DND-41 (cell line): ENCODE measurements at regions not wholly inside any gene's neighbourhood (a gene's known extent, or its start where the extent isn't known, plus 50 kb on each side); places are given as distances from the start of the nearest gene placed in this dataset.
"Not testable (repeated sequence)": the region's sequence is repeated elsewhere in the genome, so short reads cannot be mapped to it uniquely, and the experiment has no call there.

Source experiments
- ATAC-seq: fragments of 200-7000 bp; cut with Tn5 transposase; 3 replicates; pipeline ENCODE4 v1.9.1; 2021; ENCODE audit warnings: low read depth; ENCODE audit not compliant: insufficient read depth
- DNase-seq: peaks from one replicate; pipeline ENCODE4 v3.0.0-alpha.2; 2020
- H2AFZ ChIP-seq: 2 replicates; pipeline ENCODE4 v1.6.0; 2012; ENCODE audit warnings: low read depth, low read length
- H3K27ac ChIP-seq: 2 replicates; pipeline ENCODE4 v1.5.1; 2012; ENCODE audit warnings: low read length, inconsistent platforms
- H3K27me3 ChIP-seq: fragments of 200-600 bp; sonication (generic); 2 replicates; pipeline ENCODE4 v1.6.0; 2012; ENCODE audit warnings: low read length, mild to moderate bottlenecking, inconsistent platforms; ENCODE audit not compliant: insufficient read depth, poor library complexity
- H3K36me3 ChIP-seq: 2 replicates; pipeline ENCODE4 v1.5.1; 2012; ENCODE audit warnings: low read length, inconsistent platforms; ENCODE audit not compliant: insufficient read depth
- H3K4me1 ChIP-seq: 2 replicates; pipeline ENCODE4 v1.5.1; 2012; ENCODE audit warnings: mild to moderate bottlenecking, low read length; ENCODE audit not compliant: insufficient read depth
- H3K4me2 ChIP-seq: 2 replicates; pipeline ENCODE4 v1.6.0; 2012; ENCODE audit warnings: mild to moderate bottlenecking, moderate library complexity, low read length, inconsistent platforms; ENCODE audit not compliant: insufficient read depth
- H3K4me3 ChIP-seq, 2 experiments: fragments of 200-600 bp in 1 of 2; shearing (Covaris generic) in 1 of 2; 2 replicates each; pipeline ENCODE4 v1.5.1; 2012 to 2016; ENCODE audit warnings: inconsistent platforms in 2 of 2, low read length in 2 of 2, mild to moderate bottlenecking in 2 of 2, low read depth in 1 of 2, moderate library complexity in 1 of 2
- H3K79me2 ChIP-seq: 2 replicates; pipeline ENCODE4 v1.6.0; 2012; ENCODE audit warnings: low read length, inconsistent platforms; ENCODE audit not compliant: insufficient read depth
- H3K9ac ChIP-seq: 2 replicates; pipeline ENCODE4 v1.6.0; 2012; ENCODE audit warnings: low read depth, mild to moderate bottlenecking, inconsistent platforms, low read length, moderate library complexity
- H3K9me3 ChIP-seq: 2 replicates; pipeline ENCODE4 v1.5.1; 2012; ENCODE audit warnings: low read length, moderate library complexity, mild to moderate bottlenecking, inconsistent platforms; ENCODE audit not compliant: insufficient read depth, severe bottlenecking
- H4K20me1 ChIP-seq: 2 replicates; pipeline ENCODE4 v1.6.0; 2012; ENCODE audit warnings: low read length; ENCODE audit not compliant: insufficient read depth
- EZH2 ChIP-seq: IDR thresholded peaks from 3 replicates; pipeline ENCODE4 v1.6.1; 2012; ENCODE audit warnings: borderline replicate concordance, low read depth, mild to moderate bottlenecking, moderate library complexity, low read length, inconsistent platforms; ENCODE audit not compliant: severe bottlenecking
- TF ChIP-seq, protein P1 (sequence below): IDR thresholded peaks from 2 replicates; pipeline ENCODE4 v1.5.1; 2012; ENCODE audit warnings: borderline replicate concordance, low read length, moderate library complexity, mild to moderate bottlenecking; ENCODE audit not compliant: poor library complexity, severe bottlenecking; ENCODE audit errors: extremely low read depth

DNA sequence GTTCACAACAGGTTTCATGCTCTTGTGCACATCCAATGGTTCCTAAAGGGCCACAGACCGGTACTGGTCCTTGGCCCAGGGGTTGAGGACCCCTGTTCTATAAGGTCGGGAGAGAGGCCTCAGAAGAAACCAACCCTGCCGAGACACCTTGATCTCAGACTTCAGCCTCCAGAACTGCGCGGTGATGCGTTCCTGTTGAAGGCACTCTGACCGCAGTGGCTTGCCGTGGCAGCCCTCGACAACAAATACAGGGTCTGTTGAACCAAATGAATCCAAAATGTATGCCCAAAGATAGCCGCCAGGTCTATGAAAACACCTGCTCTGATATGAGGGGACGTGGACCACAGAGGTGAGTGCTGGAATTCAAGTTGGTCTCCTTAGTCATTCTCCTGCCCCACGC lies 389.8 kb downstream of the SEC14L1 start:
- Histone ChIP-seq H3K27ac (no peak overlapping the region), H3K4me1 (peaks cover 18% of the 10 kb centered on the region), H3K9me3 (peaks cover 6% of the 10 kb centered on the region), H3K36me3 (no peaks in the 10 kb centered on the region), H3K27me3 (peaks cover 8% of the 10 kb centered on the region), H3K9ac (no peak overlapping the region), H4K20me1 (no peaks in the 10 kb centered on the region), H2AFZ (no peak overlapping the region), H3K79me2 (no peaks in the 10 kb centered on the region), H3K4me3 (no peak overlapping the region), H3K4me2 (no peak overlapping the region)
- DNase-seq, result no peak
- ATAC-seq, result no peak
- no peak for TF ChIP-seq EZH2
- TF ChIP-seq, protein P1, sequence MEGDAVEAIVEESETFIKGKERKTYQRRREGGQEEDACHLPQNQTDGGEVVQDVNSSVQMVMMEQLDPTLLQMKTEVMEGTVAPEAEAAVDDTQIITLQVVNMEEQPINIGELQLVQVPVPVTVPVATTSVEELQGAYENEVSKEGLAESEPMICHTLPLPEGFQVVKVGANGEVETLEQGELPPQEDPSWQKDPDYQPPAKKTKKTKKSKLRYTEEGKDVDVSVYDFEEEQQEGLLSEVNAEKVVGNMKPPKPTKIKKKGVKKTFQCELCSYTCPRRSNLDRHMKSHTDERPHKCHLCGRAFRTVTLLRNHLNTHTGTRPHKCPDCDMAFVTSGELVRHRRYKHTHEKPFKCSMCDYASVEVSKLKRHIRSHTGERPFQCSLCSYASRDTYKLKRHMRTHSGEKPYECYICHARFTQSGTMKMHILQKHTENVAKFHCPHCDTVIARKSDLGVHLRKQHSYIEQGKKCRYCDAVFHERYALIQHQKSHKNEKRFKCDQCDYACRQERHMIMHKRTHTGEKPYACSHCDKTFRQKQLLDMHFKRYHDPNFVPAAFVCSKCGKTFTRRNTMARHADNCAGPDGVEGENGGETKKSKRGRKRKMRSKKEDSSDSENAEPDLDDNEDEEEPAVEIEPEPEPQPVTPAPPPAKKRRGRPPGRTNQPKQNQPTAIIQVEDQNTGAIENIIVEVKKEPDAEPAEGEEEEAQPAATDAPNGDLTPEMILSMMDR, result no peak

DNA sequence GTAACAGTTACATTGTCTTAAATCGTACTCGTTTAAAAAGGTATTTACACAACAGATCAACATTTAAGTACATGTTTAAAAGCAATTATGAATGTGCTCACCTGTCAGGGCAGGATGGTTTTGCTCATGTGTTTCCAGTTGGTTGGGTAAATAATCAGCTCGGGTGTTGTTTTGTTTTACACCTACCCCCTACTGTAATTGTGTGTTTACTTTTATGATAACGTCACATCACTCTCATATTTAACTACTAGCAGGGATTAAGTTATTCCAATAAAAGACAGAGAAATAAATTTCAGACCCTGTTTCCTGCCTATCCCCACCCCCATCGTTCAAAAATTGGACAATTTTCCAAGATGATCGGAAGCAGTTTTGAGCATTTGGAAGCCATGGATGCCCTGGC lies 390.2 kb downstream of the SEC14L1 start:
- Histone ChIP-seq H3K36me3 (no peaks in the 10 kb centered on the region), H4K20me1 (no peaks in the 10 kb centered on the region), H3K9me3 (peaks cover 6% of the 10 kb centered on the region), H3K4me2 (no peak overlapping the region), H3K27me3 (peaks cover 8% of the 10 kb centered on the region), H2AFZ (no peak overlapping the region), H3K4me3 (no peak overlapping the region), H3K4me1 (peaks cover 18% of the 10 kb centered on the region), H3K79me2 (no peaks in the 10 kb centered on the region), H3K9ac (no peak overlapping the region), H3K27ac (no peak overlapping the region)
- ATAC-seq (no peak), DNase-seq (no peak)
- TF ChIP-seq, protein P1, result no peak
- TF ChIP-seq EZH2, result no peak

DNA sequence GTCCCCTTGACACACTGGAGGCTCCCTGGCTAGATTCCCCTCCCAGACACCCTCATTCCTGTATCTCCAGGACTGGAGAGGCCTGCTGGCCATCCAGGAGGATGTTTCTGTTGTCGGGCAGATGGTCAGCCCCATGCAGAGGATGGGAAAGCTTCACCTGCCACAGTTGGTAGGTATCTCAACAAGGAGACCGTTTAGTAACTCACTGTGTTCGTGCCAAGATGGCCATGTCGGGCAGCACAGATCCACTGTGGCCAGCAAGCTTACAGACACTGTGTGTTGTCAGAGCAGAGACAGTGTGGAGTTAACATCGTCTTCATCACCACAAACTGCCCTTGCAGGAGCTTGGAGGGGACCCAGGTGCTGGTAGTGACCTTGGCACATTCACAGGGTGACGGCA lies 390.9 kb downstream of the SEC14L1 start:
- Histone ChIP-seq H3K9me3 (peaks cover 6% of the 10 kb centered on the region), H4K20me1 (no peaks in the 10 kb centered on the region), H3K9ac (no peak overlapping the region), H3K4me1 (peaks cover 18% of the 10 kb centered on the region), H3K79me2 (no peaks in the 10 kb centered on the region), H2AFZ (no peak overlapping the region), H3K36me3 (no peaks in the 10 kb centered on the region), H3K27me3 (peaks cover 8% of the 10 kb centered on the region), H3K27ac (no peak overlapping the region), H3K4me2 (no peak overlapping the region), H3K4me3 (no peak overlapping the region)
- DNase-seq, result no peak
- TF ChIP-seq, protein P1, result no peak
- no peak for TF ChIP-seq EZH2
- no peak for ATAC-seq

DNA sequence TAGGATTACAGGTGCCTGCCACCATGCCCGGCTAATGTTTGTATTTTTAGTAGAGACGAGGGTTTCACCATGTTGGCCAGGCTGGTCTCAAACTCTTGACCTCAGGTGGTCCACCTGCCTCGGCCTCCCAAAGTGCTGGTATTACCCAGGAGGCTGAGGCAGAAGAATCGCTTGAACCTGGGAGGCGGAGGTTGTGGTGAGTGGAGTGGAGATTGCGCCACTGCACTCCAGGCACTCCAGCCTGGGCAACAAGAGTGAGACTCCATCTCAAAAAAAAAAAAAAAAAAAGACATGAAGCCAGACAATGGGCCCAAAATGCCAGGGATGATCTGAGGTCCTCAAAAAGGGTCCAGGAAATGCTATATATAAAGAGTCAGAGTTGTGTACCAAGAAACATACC lies 392.9 kb downstream of the SEC14L1 start:
- not testable (repeated sequence) for H3K9me3 ChIP-seq, H3K9ac ChIP-seq, H4K20me1 ChIP-seq, H3K4me3 ChIP-seq, H3K27ac ChIP-seq, H3K27me3 ChIP-seq, H3K36me3 ChIP-seq, H2AFZ ChIP-seq, DNase-seq, ATAC-seq, H3K4me2 ChIP-seq, H3K79me2 ChIP-seq
- H3K4me1 ChIP-seq, result peaks cover 10% of the 10 kb centered on the region
